ENCODE measurements at regions not wholly inside any gene's neighbourhood (a gene's known extent, or its start where the extent isn't known, plus 50 kb on each side); places are given as distances from the start of the nearest gene placed in this dataset.
"Not testable (repeated sequence)": the region's sequence is repeated elsewhere in the genome, so short reads cannot be mapped to it uniquely, and the experiment has no call there.

DNA sequence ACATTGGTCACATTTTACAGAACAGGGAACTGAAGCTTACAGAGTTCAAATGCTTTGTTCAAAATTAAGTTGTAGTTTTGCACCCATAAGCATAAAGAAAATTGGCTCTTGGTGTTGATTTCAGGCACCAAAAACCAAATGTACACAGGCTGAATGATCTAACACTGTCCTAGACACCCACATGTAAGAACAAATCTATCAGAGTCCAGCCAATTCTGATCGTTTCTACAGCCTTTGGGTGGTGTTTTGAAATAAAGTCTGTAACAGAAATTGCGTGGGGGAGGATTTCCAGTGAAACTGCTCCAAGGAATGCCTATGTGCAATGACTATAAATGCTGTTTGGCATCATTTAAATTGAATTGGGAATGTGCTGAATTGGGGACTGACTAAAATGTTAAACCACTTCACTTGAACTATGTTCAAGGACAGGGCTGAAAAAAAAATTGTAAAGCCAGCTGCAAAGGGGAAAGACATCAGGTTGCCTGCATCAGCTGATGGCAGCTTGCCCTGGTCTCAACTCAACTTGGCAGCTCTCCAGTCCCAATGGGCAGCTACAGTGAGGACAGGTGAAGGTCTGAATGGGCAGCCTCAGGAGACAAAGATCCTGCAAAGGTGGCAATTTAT, 92.2 kb upstream of the TRPC7 start:
- DNase-seq, result no peak

DNA sequence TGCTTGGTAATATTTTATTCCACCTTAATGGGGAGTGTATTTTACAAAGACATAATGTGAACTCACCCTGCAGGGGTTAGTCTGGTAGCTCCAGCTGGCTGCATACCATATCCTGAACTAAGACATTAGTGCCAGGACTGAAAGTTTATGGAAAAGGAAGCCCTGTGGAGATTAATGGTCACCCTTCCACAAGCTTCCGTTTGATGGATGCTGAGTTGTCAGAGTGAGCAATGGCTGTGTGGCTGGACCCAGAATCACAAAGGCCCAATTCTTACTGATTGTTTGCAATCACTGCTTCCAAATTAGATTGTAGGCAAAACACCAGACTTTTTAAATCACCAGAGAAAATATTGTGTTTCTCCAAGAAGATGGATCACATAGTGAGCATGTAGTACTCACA, 90.1 kb upstream of the TRPC7 start:
- no peak for DNase-seq

DNA sequence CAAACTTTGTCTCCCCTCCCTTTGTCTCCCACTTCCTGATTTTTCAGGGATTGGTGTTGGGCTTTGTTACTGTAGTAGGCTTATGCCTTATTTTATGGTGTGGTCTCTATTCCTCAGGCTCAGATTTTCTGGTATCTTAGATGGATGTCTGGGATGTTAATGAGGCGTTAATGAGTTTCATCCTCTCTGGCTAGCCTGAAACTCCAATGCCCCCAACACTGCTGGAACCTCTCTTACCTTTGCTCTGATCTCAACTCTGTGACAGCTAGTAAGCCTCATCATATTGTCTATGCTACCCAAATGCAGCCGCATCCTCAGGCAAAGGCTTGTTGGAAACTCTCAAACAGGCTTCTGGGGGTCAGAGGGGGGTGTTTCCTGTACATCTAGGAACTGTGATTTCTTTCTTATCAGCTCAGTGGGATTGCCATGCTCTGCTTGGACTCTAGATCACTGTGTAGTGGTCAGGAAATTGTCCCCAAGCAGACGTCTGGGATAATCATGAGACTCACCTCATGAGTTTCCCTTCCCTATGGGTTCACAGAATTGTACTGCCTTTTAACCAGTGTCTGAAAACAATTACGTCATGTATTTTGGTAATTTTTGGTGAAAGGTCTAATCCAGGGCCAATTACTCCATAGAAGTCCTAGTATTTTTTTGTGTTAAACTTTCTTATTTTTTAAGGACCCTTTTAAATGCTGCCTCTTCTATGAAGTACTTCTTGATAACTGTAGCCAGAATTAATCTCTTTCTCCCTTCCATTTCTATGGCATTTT, 88.8 kb upstream of the TRPC7 start:
- DNase-seq, result no peak

DNA sequence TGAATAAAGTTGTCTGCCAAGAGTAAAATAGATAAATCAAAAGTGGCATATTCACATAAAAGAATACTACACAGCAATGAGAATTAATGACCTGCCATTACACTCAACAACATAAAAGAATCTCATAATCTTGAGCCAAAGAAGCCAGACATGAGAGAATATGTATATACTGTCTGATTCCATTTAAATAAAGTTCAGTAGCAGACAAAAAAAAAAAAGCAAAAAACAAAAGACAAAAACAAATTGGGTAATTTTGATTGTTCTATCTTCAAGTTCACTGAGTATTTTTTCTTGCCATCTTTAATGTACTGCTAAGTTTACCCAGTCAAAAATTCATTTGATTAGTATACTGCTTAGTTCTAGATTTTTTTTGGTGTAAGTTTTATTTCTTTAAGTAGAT, 87.9 kb upstream of the TRPC7 start:
- DNase-seq, result no peak

DNA sequence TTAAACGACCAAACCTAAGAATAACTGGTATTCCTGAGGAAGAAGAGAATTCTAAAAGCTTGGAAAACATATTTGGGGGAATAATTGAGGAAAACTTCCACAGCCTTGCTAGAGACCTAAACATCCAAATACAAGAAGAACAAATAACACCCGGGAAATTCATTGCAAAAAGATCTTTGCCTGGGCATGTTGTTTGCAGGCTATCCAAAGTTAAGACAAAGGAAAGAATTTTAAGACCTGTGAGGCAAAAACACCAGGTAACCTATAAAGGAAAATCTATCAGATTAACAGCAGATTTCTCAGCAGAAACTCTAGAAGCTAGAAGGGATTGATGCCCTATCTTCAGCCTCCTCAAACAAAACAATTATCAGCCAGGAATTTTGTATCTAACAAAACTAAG, 82.2 kb upstream of the TRPC7 start:
- DNase-seq, result not testable (repeated sequence)

DNA sequence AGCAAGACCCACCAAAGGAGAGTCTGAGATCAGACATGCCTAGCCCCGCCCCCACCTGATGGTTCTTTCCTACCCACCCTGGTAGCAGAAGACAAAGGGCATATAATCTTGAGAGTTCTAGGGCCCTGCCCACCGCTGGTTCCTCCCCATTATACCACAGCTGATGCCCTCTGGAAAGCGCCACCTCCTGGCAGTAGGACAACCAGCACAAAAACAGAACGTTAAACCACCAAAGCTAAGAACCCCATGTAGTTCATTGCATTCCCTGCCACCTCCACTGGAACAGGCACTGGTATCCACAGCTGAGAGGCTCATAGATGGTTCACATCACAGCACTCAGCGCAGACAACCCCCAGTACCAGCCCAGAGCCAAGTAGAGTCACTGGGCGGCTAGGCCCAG, 81.2 kb upstream of the TRPC7 start:
- no peak for DNase-seq

DNA sequence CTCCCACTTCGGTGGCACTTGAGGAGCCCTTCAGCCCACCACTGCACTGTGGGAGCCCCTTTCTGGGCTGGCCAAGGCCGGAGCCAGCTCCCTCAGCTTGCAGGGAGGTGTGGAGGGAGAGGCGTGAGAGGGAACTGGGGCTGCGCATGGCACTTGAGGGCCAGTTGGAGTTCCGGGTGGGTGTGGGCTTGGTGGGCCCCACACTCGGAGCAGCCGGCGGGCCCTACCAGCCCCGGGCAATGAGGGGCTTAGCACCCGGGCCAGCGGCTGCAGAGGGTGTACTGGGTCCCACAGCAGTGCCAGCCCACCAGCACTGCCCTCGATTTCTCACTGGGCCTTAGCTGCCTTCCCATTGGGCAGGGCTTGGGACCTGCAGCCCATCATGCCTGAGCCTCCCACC, 78.8 kb upstream of the TRPC7 start:
- DNase-seq, result not testable (repeated sequence)

DNA sequence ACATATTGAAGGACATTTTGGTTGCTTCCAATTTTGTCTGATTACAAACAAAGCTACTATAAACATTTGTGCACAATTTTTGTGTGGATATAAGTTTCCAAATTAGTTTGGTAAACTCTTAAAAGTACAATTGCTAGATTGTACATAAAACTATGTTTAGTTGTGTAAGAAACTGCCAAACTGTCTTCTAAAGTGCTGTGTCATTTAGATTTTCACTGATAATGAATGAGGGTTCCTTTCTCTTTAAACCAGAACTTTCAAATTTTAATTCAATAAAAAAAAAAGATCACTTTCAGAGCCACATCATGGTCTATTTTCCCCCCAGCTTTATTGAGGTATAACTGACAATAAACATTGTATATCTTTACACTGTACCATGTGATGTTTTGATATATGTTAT, 74.0 kb upstream of the TRPC7 start:
- no peak for DNase-seq

DNA sequence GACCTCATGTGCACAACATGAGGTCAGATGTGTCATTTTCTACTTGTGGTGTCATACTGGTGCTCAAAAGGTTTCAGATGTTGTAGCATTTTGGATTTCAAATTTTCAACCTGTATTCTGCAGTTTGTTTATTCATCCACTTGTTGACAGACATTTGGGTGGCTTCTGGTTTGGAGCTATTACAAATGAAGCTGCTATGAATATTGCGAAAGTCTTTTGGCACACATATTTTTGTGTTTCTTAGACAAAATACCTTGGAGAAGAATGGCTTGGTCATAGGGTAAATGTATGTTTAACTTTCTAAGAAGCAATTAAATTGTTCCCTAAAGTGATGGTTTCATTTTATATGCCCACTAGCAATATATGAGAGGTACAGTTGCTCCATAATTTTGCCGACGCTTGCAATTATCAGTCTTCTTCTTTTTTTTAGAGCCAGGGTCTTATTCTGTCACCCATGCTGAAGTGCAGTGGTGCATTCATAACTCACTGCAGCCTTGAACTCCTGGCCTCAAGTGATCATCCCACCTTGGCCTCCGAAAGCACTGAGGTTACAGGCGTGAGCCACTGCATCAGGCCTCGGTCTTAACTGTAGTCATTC, 70.7 kb upstream of the TRPC7 start:
- DNase-seq, result no peak

DNA sequence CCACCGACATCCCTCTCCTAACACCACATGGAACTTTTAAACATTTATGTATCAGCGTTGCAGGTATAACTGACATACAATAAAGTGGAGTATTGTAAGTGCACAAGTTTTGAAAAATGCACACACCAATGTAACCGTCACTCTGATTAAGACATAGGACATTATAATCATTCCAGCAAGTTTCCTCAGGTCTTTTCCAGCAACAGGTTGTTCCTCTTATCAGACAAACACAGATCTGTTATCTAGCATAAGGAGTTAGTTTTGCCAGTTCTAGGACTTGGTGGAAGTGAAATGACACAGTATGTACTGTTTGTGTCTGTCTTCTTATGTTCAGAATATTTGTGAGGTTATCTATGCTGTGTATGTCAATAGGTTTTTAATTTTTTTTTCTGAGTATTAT, 69.5 kb upstream of the TRPC7 start:
- no peak for DNase-seq

DNA sequence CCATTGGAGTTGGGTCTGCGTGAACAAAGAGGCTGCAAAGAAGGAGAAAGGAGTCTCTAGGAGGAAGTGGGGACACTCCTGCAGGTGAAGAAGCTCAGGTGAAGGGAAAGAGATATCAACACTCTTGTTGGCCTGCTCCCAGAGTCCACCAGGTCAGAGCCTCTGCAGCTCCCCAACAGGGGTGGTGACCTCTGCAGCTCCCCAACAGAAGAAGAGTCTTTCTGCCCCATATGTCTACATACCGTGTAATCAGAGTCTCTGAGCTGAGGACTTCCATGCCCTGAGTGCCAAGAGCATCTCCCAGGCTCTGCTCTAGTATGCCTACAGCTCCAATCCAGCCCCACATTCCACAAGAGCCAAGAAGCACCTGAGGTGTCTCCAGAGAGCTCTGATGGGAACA, 67.4 kb upstream of the TRPC7 start:
- DNase-seq, result no peak

DNA sequence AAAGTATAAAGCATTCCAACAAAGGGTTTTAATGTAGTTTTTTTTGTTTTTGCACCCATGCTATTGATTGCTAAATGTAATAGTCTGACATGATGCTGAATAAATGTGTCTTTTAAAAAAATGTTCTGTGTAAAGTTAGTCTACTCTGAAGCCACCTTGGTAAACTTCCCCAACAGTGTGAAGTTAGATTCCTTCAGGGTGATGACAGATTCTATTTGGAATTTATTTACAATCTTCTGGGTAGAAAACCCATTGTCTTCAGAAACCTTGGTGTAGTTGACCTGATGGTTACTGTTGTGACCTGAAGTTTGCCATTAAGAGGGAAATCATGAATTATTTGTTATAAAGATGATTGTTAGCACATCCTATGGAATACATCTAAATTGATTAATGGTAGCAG, 64.7 kb upstream of the TRPC7 start:
- DNase-seq, result no peak

DNA sequence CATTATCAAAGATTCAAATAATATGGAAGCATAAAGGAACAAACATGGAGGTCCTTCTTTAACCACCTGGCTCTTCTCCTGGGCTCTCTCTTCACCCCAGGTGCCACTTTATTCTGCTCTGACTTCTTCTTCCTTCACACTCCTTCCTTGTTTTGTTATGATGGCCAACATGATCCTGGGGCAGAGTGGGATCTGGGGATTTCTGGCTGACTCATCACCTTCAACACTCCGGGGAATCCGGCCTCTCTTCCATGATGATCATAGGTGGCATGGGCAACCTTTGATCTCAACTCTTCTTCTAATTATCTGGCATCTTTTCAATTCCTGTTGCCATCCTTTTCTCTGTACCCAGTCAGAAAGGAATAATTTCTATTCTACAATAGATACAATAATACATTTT, 62.1 kb upstream of the TRPC7 start:
- DNase-seq, result no peak

DNA sequence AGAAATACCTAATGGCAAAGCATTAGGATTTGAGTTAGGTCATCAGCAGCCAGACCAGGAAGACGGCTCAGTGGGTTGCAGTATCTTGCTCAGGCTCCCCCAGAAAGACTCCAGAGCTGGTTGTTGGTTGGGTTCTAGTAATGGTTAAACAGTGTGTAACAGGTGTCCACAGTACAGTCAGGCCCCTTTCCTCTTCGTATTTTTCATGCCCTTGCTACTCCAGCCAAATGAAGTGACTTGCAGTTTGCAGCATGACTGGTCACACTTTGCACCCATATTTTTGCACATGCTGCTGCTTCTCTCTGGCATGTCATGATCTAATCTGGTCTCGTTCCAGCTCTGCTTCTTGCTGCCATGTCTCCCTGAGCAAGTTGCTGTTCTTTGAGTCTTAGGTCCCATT, 60.6 kb upstream of the TRPC7 start:
- no peak for DNase-seq

DNA sequence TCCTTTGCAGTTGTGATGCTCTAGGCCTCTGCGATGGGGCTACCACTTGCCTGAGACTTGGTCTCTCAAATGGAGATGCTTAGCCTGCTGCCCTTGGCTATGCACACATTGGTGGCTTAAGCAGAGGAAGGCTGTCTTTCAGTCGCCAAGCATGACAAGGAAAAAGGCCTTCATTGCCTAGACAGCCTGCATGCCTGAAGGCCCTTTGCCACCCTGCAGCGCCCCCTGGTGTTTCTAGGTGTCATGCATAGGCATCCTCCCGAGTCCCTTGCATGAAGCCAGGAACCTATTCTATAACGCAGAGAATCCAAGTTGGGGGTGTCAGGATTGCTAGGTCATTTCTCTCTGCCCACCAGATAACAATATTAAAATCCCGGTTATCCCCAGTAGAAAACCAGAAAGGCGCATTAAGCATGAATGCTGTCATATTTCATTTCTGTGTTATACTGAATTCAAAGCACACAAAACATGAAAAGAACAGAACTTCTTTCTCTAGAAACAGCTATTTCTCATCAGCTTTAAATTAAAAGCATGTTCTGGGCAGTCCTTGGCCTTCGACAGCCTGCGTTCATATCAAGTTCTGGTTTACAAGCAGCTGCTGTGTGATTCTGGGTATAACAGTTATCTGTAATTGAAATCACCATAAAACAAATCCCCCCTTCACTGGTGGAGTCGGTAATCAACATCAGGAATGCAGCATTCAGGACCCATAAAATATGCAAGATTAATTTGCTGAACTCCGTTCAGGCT, 59.7 kb upstream of the TRPC7 start:
- peak; percentile 84 for DNase-seq

DNA sequence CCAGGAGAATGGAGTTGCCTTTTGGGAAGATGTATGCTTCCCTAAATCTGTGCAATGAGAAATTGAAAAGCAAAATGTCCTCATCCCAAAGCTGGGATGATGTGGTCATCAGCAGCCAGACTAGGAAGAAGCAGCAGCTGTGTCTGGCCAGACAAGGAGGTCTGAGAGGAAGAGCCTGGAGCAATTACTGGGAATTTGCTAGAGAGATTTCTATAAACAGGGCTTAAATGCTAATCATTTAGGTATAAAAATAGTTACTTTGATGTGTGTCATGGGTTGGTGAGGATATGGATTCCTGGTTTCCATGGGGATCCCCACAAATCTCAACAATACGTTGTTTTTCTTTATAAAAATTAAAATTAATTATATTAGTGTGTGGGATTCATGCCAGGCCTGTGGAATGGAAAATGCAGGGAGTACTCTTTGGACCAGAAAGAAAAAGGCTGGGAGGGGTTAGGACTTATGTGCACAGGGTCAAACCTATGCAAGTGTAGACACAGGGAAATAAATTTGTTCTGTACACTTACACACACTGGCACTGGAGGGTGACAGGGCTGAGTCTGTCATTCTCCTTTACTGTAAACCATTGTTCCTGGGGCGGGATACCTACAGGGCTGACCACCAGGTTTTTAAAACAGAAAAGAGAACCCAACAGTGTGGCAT, 58.7 kb upstream of the TRPC7 start:
- no peak for DNase-seq

DNA sequence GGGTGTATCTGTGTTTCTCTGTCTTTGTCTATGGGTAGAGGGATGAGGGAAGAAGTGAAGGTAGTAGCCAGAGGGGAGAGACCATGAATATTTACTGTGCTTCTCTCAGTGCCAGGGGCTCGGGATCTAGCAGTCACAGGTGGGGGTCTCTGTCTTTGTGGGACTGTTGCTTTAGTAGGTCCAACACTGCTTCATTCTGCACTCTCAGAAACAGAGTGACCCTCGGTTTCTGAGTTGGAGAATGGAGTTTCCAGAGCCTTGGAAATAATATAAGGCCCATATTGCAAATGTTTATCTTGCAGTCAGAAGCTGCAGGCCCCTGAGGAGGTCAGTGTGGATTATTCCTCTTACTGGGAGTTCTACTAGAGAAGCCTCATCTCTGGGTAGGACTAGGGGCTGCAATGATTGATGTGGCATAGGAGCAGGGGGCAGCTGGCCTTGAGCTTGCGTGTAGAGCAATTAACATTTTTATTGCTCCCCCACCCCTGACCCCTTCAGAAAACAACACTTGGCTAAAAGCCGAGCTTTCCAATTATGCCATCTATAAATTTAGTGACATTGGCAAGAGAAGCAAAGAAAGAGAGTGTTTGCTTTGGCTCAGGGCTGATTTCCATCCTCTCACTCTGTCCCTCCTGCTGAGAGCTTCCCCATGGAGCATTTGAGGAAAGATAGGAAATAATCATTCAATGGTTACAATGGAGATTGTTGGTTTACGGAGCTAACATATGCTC, 55.0 kb upstream of the TRPC7 start:
- DNase-seq, result no peak

DNA sequence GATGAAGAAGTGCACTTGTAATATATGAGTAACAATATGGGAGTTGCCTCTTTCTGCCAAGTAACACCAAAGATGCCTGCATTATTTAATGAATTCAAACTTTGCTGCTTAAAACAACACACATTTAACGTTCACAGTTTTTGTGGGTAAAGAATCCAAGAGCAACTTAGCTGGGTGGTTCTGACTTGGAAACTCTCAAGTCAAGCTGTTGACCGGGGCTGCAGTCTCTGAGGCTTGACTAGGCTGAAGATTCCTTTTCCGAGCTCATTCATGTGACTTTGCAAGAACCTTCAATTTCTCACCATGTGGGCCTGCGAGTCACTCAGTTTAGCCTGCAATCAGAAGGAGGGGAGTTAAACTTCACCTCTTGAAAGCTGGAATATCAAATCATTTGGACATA, 53.0 kb upstream of the TRPC7 start:
- DNase-seq, result no peak

All from left kidney (tissue), 1 donor.